Progenitor cell of endocrine pancreas (in vitro differentiated cells): ENCODE measurements at regions not wholly inside any gene's neighbourhood (a gene's known extent, or its start where the extent isn't known, plus 50 kb on each side); places are given as distances from the start of the nearest gene placed in this dataset.

Experiments used
- DNase-seq: peaks from one replicate; pipeline ENCODE4 v3.0.0; 2021; ENCODE audit warnings: low spot score; ENCODE audit not compliant: unreplicated experiment
- H3K27ac Mint-ChIP-seq: 2 replicates; pipeline ENCODE4 v1.8.0; 2021; ENCODE audit warnings: mild to moderate bottlenecking, moderate library complexity, mixed read lengths
- H3K27me3 Mint-ChIP-seq: 2 replicates; pipeline ENCODE4 v1.8.0; 2021; ENCODE audit warnings: mixed read lengths
- H3K36me3 Mint-ChIP-seq: 2 replicates; pipeline ENCODE4 v1.8.0; 2022; ENCODE audit warnings: mixed read lengths; ENCODE audit not compliant: insufficient read depth
- H3K4me1 Mint-ChIP-seq: 2 replicates; pipeline ENCODE4 v1.8.0; 2021; ENCODE audit warnings: low read depth, mixed read lengths
- H3K4me3 Mint-ChIP-seq: 2 replicates; pipeline ENCODE4 v1.8.0; 2021; ENCODE audit warnings: low read depth, mild to moderate bottlenecking, moderate library complexity, mixed read lengths
- H3K9me3 Mint-ChIP-seq: 2 replicates; pipeline ENCODE4 v1.8.0; 2021; ENCODE audit warnings: low read depth, mixed read lengths
- TF ChIP-seq, protein P1 (sequence below): fragments of 200-600 bp; sonication (generic); IDR thresholded peaks from one replicate; pipeline ENCODE4 v1.5.0; 2021; ENCODE audit warnings: antibody characterized with exemption, mild to moderate bottlenecking; ENCODE audit not compliant: unreplicated experiment

DNA sequence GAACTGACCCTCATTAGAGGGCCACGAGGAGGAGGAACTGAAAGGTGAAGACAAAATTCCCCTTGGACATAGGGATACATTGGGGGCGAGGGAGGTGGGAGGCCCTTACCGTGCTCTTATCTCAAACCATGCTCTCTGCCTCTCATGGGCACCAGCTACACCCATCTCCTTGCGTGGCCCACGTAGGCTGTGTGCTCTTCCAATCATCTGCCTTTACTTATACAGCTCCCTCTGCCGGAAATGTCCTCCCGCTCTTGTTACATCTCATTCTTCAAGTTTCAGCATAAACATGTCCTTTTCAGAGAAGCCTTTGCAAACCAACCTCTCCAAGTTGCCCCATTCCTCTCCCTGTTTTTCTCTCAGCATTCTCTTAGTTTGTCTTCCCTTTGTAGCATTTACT is 307.8 kb upstream of the PROK2 start:
- Mint-ChIP-seq H3K4me1 (peaks cover 4% of the 10 kb centered on the region), H3K36me3 (no peaks in the 10 kb centered on the region), H3K9me3 (no peaks in the 10 kb centered on the region), H3K27ac (no peak overlapping the region), H3K27me3 (peaks cover 46% of the 10 kb centered on the region), H3K4me3 (no peak overlapping the region)
- TF ChIP-seq, protein P1, sequence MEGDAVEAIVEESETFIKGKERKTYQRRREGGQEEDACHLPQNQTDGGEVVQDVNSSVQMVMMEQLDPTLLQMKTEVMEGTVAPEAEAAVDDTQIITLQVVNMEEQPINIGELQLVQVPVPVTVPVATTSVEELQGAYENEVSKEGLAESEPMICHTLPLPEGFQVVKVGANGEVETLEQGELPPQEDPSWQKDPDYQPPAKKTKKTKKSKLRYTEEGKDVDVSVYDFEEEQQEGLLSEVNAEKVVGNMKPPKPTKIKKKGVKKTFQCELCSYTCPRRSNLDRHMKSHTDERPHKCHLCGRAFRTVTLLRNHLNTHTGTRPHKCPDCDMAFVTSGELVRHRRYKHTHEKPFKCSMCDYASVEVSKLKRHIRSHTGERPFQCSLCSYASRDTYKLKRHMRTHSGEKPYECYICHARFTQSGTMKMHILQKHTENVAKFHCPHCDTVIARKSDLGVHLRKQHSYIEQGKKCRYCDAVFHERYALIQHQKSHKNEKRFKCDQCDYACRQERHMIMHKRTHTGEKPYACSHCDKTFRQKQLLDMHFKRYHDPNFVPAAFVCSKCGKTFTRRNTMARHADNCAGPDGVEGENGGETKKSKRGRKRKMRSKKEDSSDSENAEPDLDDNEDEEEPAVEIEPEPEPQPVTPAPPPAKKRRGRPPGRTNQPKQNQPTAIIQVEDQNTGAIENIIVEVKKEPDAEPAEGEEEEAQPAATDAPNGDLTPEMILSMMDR: no peak
- no peak for DNase-seq

DNA sequence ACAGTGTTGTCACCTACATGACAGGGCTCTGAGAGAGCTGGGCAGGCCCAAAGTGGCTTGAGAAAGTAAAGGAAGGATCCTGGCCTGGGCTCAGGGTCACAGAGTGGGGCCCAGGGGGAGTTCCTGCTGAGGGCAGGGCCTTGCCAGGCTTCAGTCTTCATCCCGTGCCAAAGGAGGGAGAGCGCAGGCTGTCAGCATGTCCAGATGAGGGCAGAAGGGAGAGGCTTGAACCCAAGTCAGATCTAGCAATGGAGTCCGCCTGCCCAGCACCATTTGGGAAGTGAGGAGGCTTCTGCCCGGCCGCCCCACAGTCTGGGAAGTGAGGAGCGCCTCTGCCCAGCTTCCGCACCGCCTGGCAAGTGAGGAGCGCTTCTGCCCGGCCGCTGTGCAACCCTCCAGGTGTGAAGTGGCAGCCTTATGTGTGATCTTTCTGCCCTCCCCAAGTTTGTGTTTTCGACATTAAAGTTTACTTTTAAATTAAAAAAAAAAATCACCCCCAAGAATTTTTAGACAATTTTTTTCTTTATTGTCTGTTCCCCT is 303.6 kb upstream of the PROK2 start:
- H3K27ac Mint-ChIP-seq: no peak overlapping the region
- TF ChIP-seq, protein P1: no peak
- H3K9me3 Mint-ChIP-seq: no peaks in the 10 kb centered on the region
- peaks cover 5% of the 10 kb centered on the region for H3K4me1 Mint-ChIP-seq
- DNase-seq: no peak
- H3K36me3 Mint-ChIP-seq: no peaks in the 10 kb centered on the region
- H3K4me3 Mint-ChIP-seq: no peak overlapping the region
- peaks cover 34% of the 10 kb centered on the region for H3K27me3 Mint-ChIP-seq

DNA sequence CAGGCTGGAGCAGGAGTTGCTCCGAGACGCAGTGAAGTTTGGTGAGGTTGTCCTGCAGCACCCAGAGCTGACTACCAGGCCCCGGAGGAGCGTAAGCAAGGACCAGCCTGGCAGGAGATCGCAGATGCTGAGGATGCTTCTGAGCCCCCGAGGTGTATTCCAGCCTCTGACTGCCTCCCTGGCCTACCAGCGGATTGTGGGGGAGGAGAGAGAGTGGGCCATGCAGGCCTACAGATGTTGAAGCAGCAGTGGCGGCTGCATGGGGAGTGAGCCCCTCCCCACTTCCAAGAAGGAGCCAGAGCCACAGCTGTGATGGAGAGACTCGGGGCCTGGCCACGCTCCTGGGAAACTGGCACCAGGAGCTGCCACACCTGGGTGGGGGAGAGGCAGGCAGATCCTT is 302.5 kb upstream of the PROK2 start:
- no peaks in the 10 kb centered on the region for H3K36me3 Mint-ChIP-seq
- DNase-seq: no peak
- no peak overlapping the region for H3K27ac Mint-ChIP-seq
- H3K4me1 Mint-ChIP-seq: peaks cover 12% of the 10 kb centered on the region
- H3K9me3 Mint-ChIP-seq: no peaks in the 10 kb centered on the region
- TF ChIP-seq, protein P1: no peak
- H3K27me3 Mint-ChIP-seq: peaks cover 27% of the 10 kb centered on the region
- H3K4me3 Mint-ChIP-seq: no peak overlapping the region

DNA sequence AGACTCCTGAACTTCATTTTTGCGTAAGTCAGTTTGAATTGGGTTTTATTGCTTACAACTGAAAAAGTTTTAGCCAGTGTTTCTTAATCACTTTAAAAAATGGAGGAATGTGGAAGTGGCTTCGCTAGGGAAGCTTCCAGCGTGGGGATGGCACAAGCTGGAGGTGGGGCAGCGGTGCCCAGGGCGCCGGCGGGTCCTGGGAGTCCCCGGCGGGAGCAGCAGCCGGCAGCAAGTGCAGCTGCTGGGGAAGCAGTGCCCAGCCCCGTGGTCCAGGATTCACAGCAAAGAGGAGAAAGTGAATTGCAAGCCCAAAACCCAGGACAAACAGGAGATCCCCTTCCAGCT is 301.8 kb upstream of the PROK2 start:
- Mint-ChIP-seq H3K4me3 (no peak overlapping the region), H3K4me1 (peaks cover 19% of the 10 kb centered on the region)
- TF ChIP-seq, protein P1: no peak

DNA sequence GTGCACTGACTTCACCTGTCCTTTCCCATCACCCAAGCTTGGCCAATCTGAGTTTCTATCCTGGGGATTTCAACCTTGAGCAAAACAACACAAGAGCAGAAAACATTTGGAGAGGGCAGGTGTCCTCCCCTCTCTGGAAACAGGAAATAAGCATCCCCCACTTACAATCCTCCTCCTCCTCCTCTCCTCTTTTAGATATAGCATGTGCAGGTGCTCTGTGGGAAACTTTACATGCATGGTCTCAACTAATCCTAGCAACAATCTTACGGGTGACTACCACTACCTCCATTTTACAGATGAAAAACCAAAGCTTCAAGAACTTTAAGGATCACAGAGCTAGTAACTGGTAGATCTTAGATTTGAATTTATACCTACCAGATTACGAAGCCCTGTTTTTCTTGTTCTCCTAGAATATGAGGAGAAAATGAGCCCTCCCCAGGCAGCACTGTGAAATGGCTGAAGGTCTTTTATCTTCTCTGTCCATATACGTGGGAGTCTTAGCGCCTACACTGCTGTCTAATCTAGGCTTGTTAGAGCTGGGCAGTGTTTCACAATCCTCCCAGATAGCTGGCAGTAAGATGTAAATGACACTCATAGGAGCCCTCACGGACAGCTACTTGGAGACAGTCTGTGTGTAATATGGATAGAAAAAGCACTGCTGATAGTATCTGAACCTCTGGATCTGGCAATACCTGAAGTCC is 301.2 kb upstream of the PROK2 start:
- no peaks in the 10 kb centered on the region for H3K36me3 Mint-ChIP-seq
- no peak overlapping the region for H3K27ac Mint-ChIP-seq
- H3K4me1 Mint-ChIP-seq: peaks cover 22% of the 10 kb centered on the region
- H3K9me3 Mint-ChIP-seq: no peaks in the 10 kb centered on the region
- TF ChIP-seq, protein P1: no peak
- peaks cover 26% of the 10 kb centered on the region for H3K27me3 Mint-ChIP-seq
- DNase-seq: no peak
- H3K4me3 Mint-ChIP-seq: no peak overlapping the region

More for the DNA sequence above, 301.8 kb upstream of the PROK2 start:
- Mint-ChIP-seq H3K9me3 (no peaks in the 10 kb centered on the region), H3K36me3 (no peaks in the 10 kb centered on the region), H3K27ac (no peak overlapping the region), H3K27me3 (peaks cover 27% of the 10 kb centered on the region)
- DNase-seq: no peak
